ENCODE measurements at regions not wholly inside any gene's neighbourhood (a gene's known extent, or its start where the extent isn't known, plus 50 kb on each side); places are given as distances from the start of the nearest gene placed in this dataset.
"Not testable (repeated sequence)": the region's sequence is repeated elsewhere in the genome, so short reads cannot be mapped to it uniquely, and the experiment has no call there.

GRCh38 chr14:26655128-26655527, 57.3 kb upstream of the NOVA1 start:
- no peak for DNase-seq

GRCh38 chr14:26663506-26663905, 65.7 kb upstream of the NOVA1 start:
- no peak for DNase-seq

GRCh38 chr14:26678732-26679420, 81.0 kb upstream of the NOVA1 start:
- DNase-seq: not testable (repeated sequence)

- DNase-seq: no peak
Measured at GRCh38 chr14:26685401-26685800, 87.6 kb upstream of the NOVA1 start.

GRCh38 chr14:26687301-26687837, 89.5 kb upstream of the NOVA1 start:
- no peak for DNase-seq

GRCh38 chr14:26694521-26694920, 96.7 kb upstream of the NOVA1 start:
- no peak for DNase-seq

GRCh38 chr14:26702721-26703230, 104.9 kb upstream of the NOVA1 start:
- DNase-seq: no peak

GRCh38 chr14:26703686-26704366, 106.0 kb upstream of the NOVA1 start:
- no peak for DNase-seq

GRCh38 chr14:26707234-26707633, 109.4 kb upstream of the NOVA1 start:
- no peak for DNase-seq

- DNase-seq: no peak
Measured at GRCh38 chr14:26709019-26709418, 111.2 kb upstream of the NOVA1 start.

- DNase-seq: no peak
Measured at GRCh38 chr14:26719514-26719913, 121.7 kb upstream of the NOVA1 start.

- no peak for DNase-seq
Measured at GRCh38 chr14:26722258-26722657, 124.4 kb upstream of the NOVA1 start.

GRCh38 chr14:26729851-26730250, 132.0 kb upstream of the NOVA1 start:
- DNase-seq: no peak

- DNase-seq: no peak
Measured at GRCh38 chr14:26730929-26731618, 133.2 kb upstream of the NOVA1 start.

GRCh38 chr14:26735811-26736210, 138.0 kb upstream of the NOVA1 start:
- DNase-seq: no peak

- DNase-seq: no peak
Measured at GRCh38 chr14:26738571-26738970, 140.7 kb upstream of the NOVA1 start.

- DNase-seq: no peak
Measured at GRCh38 chr14:26741711-26742212, 143.9 kb upstream of the NOVA1 start.

- DNase-seq: no peak
Measured at GRCh38 chr14:26743284-26743683, 145.5 kb upstream of the NOVA1 start.

- DNase-seq: no peak
Measured at GRCh38 chr14:26744903-26745302, 147.1 kb upstream of the NOVA1 start.

GRCh38 chr14:26761532-26761931, 163.7 kb upstream of the NOVA1 start:
- DNase-seq: no peak

- no peak for DNase-seq
Measured at GRCh38 chr14:26765301-26765700, 167.5 kb upstream of the NOVA1 start.

GRCh38 chr14:26765768-26766520, 168.1 kb upstream of the NOVA1 start:
- DNase-seq: no peak

- DNase-seq: no peak
Measured at GRCh38 chr14:26766726-26767125, 168.9 kb upstream of the NOVA1 start.
